Transverse colon (tissue), 4 donors: ENCODE measurements at regions not wholly inside any gene's neighbourhood (a gene's known extent, or its start where the extent isn't known, plus 50 kb on each side); places are given as distances from the start of the nearest gene placed in this dataset.
A peak's percentile ranks its signal among the peaks of the same experiment; 100 is the strongest.

Experiments used
- DNase-seq: peaks from one replicate; pipeline ENCODE4 v3.0.0-alpha.2; 2019
- H3K27ac ChIP-seq, 4 donors: fragments of 200-600 bp; sonication (generic); 2 replicates each; pipeline ENCODE4 v1.5.1; 2016 to 2018; ENCODE audit warnings: inconsistent platforms in 4 of 4
- H3K27me3 ChIP-seq: fragments of 200-600 bp; sonication (generic); 2 replicates; pipeline ENCODE4 v1.5.1; 2017; ENCODE audit warnings: inconsistent platforms
- H3K36me3 ChIP-seq, 4 donors: fragments of 200-600 bp; sonication (generic); 2 replicates each; pipeline ENCODE4 v1.5.1; 2017 to 2019; ENCODE audit warnings: inconsistent platforms in 4 of 4
- H3K4me1 ChIP-seq, 4 donors: fragments of 200-600 bp; sonication (generic); 2 replicates each; pipeline ENCODE4 v1.5.1; 2017 to 2020; ENCODE audit warnings: inconsistent platforms in 4 of 4
- H3K4me3 ChIP-seq, 4 donors: fragments of 200-600 bp; sonication (generic); 1 replicate in 1 of 4; 2 replicates in 3 of 4; pipeline versions ENCODE4 v1.5.1 to v1.6.1; 2017 to 2019; ENCODE audit warnings: inconsistent platforms in 4 of 4
- H3K9me3 ChIP-seq, 2 donors: fragments of 200-600 bp; sonication (generic); 2 replicates each; pipeline ENCODE4 v1.5.1; 2017 to 2019; ENCODE audit warnings: inconsistent platforms in 2 of 2
- EP300 ChIP-seq: sonication (generic); formaldehyde crosslinking; IDR thresholded peaks from one replicate; pipeline ENCODE4 v1.6.1; 2017; ENCODE audit warnings: antibody characterized with exemption, low read depth
- POLR2A ChIP-seq: fragments of 450-650 bp; IDR thresholded peaks from one replicate; pipeline ENCODE4 v1.6.1; 2016; ENCODE audit warnings: antibody characterized with exemption, mild to moderate bottlenecking, moderate library complexity
- POLR2AphosphoS5 ChIP-seq, 3 donors: sonication (generic); formaldehyde crosslinking; IDR thresholded peaks; one replicate each; pipeline ENCODE4 v1.6.1; 2016; ENCODE audit warnings: antibody characterized with exemption in 3 of 3
- WGBS, 2 donors: methylation state at CpG; one replicate each; pipeline ENCODE4 v1.1.5; 2018; ENCODE audit warnings: low coverage in 1 of 2; 5-methylcytosine and 5-hydroxymethylcytosine counted together
- in situ Hi-C, 4 donors: fragments of 200-750 bp; cut with MboI; loops; one replicate each; pipeline versions ENCODE4 v1.15.0 to v1.15.1; 2017; ENCODE audit warnings: low sequenced_read_pairs in 3 of 4, low pct_ligation_motif_present in 1 of 4, low pct_unique_long_range_greater_than_20kb in 1 of 4
- intact Hi-C: fragments of 100-400 bp; cut with DNase I; formaldehyde crosslinking; loops from one replicate; pipeline ENCODE4 v1.15.1; 2023; ENCODE audit warnings: low total_unique reads
- TF ChIP-seq, protein P1 (sequence below), 5 experiments: fragments of 200-600 bp in 3 of 5; fragments of 450-650 bp in 2 of 5; sonication (generic) in 3 of 5; IDR thresholded peaks; 1 replicate in 2 of 5; 2 replicates in 3 of 5; pipeline ENCODE4 v1.5.1; 2016 to 2017; ENCODE audit warnings: antibody characterized with exemption in 5 of 5, inconsistent platforms in 3 of 5, mild to moderate bottlenecking in 2 of 5, moderate library complexity in 1 of 5

DNA sequence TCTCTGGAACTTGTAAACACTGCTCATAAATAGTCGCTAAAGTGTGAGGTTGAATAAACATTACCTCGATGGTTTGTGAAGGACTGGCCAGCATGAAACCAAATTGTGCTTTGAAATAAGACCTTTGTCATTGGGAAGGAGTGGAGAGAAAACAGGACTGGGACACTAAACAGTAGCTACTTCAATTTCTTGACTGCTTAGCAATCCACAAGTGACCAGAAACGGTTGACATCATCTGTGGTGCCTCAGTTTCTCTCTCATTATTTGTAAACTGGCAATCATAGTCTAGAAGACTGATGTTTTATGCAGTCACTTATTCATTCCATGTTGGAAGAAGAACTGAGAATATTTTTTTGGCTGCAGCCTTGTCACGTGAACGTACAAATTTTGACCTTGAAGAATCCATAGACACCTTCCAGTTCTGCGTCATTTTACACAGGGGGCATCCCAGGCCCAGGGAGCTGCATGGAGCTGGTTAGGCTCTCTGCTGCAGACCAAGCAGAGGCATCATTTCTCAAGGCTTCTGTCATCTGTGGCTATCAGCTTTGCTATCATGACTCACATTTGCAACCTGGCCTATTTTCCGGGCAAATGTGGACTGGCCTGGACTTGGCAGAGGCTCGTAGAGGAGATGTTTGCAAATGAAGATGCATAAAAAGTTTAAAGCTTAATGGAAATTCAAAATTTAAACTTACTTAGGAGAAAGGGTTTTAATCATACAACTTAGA is 391.8 kb downstream of the FGF9 start:
- in situ Hi-C loops (no loop called here), intact Hi-C loops (no loop called here)
- Histone ChIP-seq H3K27ac (peak overlapping the region in 1 of 4 donors; percentile 19), H3K4me3 (no peak overlapping the region), H3K36me3 (no peaks in the 10 kb centered on the region), H3K27me3 (no peaks in the 10 kb centered on the region), H3K4me1 (no peaks in the 10 kb centered on the region), H3K9me3 (no peaks in the 10 kb centered on the region)
- TF ChIP-seq POLR2AphosphoS5 (IDR thresholded peaks at IDR 0.05) (no peak), EP300 (no peak), POLR2A (no peak)
- WGBS, 2 donors: 66 to 70% methylated on average over 6 to 8 of the region's 8 CpGs
- no peak for DNase-seq

DNA sequence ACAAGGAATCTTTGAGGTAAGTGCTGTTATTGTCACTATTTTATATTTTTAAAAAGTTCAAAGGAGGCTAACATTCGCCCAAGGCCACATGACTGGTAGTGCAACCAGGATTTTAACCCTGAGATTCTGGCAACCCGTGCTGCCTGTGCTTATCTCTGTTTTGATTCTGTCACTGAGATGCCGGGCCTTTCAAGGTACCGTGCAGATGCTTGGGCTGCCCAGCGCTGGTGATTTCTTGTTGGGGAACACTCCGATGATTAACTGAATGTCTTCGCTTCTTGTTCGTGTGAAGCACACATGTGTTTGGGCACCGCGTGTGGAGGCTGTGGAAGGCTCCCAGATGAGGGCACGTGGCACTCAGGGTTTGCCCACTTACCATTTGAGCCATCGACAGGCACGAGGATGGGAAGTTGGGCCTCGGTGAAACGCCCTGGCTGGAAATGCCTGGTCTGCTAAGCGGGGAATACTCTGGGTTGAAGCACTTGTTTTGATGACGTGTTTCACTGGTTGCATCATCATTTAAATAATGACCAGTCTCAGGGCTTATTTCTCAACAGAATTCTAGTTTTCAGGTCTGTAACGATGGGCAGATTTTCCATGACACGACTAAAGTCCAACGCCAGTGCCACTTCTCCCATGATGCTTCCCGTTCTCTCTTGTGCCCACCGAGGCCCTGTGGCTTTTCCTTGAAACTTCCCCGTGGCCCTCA is 392.7 kb downstream of the FGF9 start:
- H3K9me3 ChIP-seq: no peaks in the 10 kb centered on the region
- no peaks in the 10 kb centered on the region for H3K36me3 ChIP-seq
- intact Hi-C loops: no loop called here
- in situ Hi-C loops: no loop called here
- no peak for DNase-seq
- no peaks in the 10 kb centered on the region for H3K4me1 ChIP-seq
- no peaks in the 10 kb centered on the region for H3K27me3 ChIP-seq
- H3K27ac ChIP-seq: no peak overlapping the region
- WGBS, 2 donors: 90 to 92% methylated on average over 12 to 23 of the region's 23 CpGs
- no peak for TF ChIP-seq EP300
- TF ChIP-seq POLR2A: no peak
- TF ChIP-seq, protein P1, sequence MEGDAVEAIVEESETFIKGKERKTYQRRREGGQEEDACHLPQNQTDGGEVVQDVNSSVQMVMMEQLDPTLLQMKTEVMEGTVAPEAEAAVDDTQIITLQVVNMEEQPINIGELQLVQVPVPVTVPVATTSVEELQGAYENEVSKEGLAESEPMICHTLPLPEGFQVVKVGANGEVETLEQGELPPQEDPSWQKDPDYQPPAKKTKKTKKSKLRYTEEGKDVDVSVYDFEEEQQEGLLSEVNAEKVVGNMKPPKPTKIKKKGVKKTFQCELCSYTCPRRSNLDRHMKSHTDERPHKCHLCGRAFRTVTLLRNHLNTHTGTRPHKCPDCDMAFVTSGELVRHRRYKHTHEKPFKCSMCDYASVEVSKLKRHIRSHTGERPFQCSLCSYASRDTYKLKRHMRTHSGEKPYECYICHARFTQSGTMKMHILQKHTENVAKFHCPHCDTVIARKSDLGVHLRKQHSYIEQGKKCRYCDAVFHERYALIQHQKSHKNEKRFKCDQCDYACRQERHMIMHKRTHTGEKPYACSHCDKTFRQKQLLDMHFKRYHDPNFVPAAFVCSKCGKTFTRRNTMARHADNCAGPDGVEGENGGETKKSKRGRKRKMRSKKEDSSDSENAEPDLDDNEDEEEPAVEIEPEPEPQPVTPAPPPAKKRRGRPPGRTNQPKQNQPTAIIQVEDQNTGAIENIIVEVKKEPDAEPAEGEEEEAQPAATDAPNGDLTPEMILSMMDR (IDR thresholded peaks at IDR 0.05): no peak
- TF ChIP-seq POLR2AphosphoS5 (IDR thresholded peaks at IDR 0.05): no peak
- H3K4me3 ChIP-seq: no peak overlapping the region

DNA sequence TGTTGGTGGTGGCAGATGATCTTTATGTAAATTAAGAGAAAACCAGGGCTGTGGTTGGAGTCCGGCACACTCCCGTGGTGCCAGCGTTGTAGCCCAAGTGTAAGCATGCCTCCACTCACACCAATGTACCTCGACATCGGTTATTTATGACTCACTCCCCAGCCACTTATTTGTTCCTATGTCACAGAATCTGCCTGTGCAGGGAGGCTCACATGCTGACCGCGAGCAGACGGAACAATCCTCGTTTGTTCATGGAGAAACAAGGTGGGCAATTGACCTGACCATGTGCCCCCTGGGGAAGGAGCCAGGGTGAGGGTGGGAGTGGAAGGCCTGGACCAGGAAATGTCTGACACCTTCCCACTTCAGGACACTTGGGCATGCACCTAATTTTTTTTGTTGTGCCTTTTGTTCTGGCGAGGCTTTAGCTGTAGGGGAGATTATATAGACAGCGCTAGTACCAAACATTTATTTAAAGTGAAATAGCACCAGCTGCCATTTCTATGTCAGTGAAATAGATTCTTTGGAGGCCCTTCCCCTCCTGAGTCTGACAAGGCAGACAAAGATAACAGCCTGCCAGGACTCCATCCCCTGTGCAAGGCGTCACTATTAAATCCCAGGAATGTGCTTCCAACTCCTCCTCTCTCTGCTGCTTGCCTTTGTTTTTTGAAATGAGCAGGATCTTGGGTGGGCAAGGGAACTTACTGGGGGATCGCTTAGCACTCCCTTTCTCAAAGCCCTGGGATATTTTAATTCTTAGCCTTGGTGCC is 394.2 kb downstream of the FGF9 start:
- Histone ChIP-seq H3K27me3 (no peaks in the 10 kb centered on the region), H3K27ac (no peak overlapping the region), H3K4me3 (no peak overlapping the region), H3K4me1 (no peaks in the 10 kb centered on the region), H3K36me3 (no peaks in the 10 kb centered on the region), H3K9me3 (no peaks in the 10 kb centered on the region)
- intact Hi-C loops (no loop called here), in situ Hi-C loops (no loop called here)
- TF ChIP-seq POLR2AphosphoS5 (IDR thresholded peaks at IDR 0.05) (no peak), EP300 (no peak), POLR2A (no peak)
- TF ChIP-seq, protein P1 (IDR thresholded peaks at IDR 0.05): no peak
- DNase-seq: no peak
- WGBS, 2 donors: 70 to 79% methylated on average over 7 to 13 of the region's 13 CpGs

DNA sequence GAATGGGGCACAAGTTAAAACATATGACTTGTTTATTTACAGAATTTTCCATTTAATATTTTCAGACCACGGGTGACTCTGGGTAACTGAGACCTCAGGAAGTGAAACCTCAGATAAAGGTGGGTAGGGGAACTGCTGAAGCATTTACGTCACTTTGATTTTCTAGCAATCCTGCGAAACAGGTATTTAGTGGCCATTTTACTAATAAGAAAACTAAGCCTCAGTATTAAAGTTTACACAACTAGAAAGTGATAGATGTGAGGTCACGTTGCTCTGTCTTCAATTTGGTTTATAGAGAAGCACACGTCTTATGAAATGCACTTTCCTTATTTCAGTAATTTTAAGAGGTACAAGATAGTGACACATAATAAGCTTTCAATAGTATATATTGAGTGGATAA is 402.8 kb downstream of the FGF9 start:
- no peaks in the 10 kb centered on the region for H3K9me3 ChIP-seq
- in situ Hi-C loops (no loop called here), intact Hi-C loops (no loop called here)
- no peak overlapping the region for H3K4me3 ChIP-seq
- H3K36me3 ChIP-seq: no peaks in the 10 kb centered on the region
- no peak overlapping the region for H3K27ac ChIP-seq
- TF ChIP-seq, protein P1 (IDR thresholded peaks at IDR 0.05): no peak
- TF ChIP-seq POLR2AphosphoS5 (IDR thresholded peaks at IDR 0.05): no peak
- TF ChIP-seq POLR2A: no peak
- TF ChIP-seq EP300: no peak
- WGBS, 2 donors: 56 to 59% methylated on average over 5 of the region's 5 CpGs
- DNase-seq: no peak
- no peaks in the 10 kb centered on the region for H3K27me3 ChIP-seq
- H3K4me1 ChIP-seq: no peaks in the 10 kb centered on the region
